ENCODE measurements at regions not wholly inside any gene's neighbourhood (a gene's known extent, or its start where the extent isn't known, plus 50 kb on each side); places are given as distances from the start of the nearest gene placed in this dataset.

GRCh38 chr15:56804938-56805337 is 71.6 kb upstream of the ZNF280D start:
- TF ChIP-seq CTCF (IDR thresholded peaks at IDR 0.05) (no peak), POLR2A (IDR thresholded peaks at IDR 0.05) (no peak)
